ENCODE measurements at regions not wholly inside any gene's neighbourhood (a gene's known extent, or its start where the extent isn't known, plus 50 kb on each side); places are given as distances from the start of the nearest gene placed in this dataset.

DNA sequence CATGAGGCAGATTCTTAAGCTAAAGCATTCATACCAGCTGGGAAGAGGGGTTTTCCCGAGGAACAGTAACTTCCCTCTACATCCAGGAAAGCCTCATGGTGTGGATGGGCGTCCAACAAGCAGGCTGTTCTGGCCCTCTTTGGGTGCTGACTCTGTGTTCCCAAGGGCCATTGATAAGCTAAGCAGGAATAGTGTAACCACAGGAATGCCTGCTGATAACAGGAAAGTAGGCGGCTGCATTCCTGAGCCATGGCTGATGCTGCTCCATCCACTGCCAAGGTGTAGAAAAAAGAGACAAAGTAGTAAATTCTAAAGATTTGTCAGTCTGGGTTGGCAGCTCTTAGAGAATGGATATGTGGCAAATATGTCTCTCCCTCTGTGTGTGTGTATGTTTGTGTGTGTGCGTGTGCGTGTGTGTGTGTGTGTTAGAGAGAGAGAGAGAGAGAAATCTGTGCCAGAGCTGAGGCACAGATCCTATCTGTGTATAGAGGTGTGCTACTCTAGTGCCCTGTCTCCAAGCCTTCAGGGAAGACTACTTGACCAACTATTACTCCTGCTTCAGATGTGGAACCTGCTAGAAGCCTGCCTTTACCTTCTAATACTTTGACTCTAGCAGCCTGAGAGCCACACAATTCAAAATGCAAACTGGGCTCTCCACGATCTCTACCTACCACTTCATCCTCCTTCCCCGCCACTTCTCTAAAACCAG lies 353.1 kb upstream of the NR3C2 start:
- no peak for DNase-seq

DNA sequence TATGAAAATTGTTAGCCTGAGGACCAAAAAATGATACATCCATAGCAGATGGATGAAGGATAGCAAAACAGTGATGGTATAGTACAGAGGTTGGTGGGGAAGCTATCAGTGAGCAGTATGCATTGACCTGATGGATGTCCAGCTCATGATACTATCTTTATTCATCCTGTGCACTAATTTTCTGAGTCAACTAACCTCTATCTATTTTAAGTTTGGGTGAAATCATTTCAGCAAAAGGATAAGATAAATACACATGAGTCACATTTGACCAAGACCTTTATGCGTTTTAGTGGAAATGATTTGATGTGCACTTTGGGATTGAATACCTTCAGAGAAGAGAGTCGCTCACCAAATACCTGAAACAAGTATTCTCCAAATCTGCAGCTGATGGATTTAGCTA lies 351.0 kb upstream of the NR3C2 start:
- no peak for DNase-seq

DNA sequence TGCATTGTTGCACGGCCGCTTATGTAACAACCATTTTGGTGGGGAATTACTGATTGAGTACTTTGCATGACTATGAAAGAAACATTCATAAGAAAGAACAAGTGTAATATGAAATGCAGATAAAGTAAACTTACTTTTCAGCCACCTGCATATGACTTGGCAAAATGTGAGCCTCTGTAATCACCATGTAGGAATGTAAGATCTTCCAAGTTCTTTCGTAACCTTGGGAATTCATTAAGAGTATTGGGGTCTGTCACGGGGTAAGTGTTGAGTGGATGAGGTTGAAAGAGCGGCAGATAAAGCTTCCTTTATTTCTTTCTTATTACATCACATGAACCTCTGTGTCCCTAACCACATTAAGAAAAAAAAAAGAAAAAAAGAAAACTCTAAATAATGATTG lies 348.5 kb upstream of the NR3C2 start:
- DNase-seq: no peak

DNA sequence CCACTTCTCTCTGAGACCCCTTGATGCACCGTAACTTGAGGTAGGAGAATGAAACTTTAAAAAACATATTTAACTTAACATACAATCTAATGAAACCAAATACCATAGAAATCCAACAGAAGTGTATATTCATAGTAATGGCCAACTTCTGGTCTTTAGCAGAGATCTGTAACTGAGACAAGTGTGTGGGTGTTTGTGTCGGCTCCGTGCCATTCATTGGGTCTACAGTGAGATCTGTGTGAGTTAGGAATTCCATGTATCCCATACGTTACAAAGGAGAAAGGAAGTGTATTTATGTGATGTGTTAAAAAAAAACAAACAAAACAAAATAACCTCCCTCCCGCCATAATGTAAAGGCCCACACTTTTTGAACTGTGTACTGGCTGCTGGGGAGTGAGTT lies 348.0 kb upstream of the NR3C2 start:
- DNase-seq: no peak

DNA sequence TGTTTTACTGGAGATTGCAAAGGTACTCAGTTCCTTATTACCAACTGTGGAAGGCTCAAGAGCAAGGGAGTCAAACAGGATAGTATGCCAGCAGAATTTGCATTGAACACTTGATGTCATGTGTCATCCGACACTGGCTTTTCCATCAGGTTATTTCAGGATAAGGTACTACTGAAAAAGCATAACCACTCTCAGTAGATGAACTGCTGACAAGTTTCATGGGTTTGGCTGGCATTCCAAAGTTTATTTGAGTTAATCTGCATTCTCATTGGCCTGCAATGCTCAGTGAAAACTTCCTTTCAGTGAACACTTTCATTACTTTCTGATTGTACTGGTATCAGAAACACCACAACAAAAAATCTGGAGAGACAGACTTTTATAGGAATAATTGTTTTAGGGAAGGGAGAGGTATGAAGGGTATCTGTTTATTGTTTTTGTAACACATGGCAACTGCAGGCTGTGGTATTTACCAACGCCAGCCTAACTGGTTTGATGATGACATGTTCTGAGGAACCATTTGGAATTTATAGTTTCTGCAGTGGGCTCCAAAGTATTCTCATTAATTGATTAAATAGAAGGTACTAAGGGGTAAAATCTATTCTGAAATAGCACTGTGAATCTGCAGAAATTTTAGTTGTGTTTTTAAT lies 345.7 kb upstream of the NR3C2 start:
- no peak for DNase-seq

DNA sequence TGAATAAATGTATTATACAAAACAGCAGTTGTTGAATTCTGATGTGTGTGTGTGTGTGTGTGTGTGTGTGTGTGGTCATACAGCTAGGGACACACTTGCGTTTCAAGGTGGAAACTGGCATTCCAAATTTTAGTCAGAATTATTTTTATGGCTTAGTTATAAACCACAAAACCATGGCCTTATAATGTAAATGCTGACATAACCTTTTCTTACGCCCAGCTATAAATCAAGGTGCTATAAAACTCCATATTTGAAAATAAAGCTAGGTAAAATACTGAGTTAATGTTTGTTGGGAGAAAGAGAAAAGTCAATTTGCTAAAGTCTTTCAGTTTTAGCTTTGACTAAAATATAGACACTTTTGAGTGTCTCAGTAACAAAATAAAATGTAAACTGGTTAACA lies 345.1 kb upstream of the NR3C2 start:
- no peak for DNase-seq

DNA sequence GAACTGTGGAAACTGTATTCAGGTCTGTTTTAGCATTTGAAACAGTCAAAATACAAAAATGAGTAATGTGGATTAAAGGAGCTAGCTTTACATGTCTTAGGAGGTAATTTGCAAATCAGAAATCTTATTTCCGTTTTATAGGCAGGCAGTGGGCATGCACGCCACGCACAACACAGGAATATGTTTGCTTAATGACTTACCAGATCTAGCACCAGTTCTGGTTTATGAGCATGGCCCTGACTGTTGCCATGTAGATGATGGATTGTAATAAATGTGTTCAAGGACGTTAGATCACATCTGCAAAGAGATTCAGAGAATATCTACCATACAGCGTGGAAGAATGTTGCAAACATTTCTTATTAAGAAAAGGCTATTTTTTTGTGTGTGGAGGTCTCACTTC lies 344.5 kb upstream of the NR3C2 start:
- no peak for DNase-seq

DNA sequence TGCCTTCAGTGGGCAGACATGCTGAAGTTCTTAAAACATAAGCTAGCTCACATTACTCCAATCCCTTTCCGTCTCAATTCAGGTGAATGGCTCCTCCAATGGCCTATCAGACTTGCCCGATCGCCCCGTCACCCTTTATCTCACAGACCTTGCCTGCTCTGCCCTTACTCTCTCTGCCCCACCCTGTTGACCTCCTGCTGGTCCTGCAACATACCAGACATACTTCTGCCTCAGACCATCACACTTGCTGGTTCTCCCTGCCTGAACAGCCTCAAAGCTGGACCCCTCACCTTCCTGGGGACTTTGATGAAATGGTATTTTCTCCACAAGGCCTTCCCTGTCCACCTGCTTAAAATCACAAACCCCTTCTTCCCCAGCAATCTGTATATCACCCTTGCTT lies 340.1 kb upstream of the NR3C2 start:
- DNase-seq: no peak

DNA sequence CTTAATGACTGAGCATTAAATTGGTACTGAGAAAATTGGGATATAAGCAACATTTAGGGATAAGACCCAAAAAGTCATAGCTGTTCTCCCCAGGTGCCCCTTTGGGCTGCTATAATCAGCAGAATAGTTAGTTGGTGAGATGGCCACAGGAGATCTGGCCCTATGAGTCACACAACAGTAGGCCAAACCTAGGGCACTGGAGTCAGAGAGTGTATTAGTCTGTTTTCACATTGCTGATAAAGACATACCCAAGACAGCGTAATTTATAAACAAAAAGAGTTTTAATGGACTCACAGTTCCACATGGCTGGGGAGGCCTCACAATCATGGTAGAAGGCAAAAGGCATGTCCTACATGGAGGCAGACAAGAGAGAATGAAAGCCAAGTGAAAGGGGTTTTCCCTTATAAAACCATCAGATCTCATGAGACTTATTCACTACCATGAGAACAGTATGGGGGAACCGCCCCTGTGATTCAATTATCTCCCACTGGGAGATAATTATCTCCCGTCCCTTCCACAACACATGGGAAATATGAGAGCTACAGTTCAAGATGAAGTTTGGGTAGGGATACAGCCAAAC lies 338.3 kb upstream of the NR3C2 start:
- DNase-seq: no peak

DNA sequence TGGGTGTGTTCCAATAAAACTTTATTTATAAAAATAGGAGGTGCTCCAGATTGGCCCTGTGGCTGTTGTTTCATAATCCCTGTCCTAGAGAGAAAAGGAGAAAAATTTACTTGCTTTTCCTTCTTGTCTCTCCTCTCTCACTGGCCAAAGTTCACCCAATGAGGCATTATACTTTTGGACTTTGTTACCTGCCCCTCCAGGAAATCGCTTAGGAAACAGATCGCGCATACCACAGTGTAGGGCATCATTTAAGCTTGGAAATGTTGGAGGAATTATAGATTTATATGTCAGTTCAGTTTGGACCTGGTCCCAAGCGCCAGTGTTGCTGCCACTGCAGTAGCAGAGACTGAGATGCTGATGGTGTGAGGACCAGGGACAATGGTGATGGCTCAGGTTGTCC lies 337.6 kb upstream of the NR3C2 start:
- no peak for DNase-seq

DNA sequence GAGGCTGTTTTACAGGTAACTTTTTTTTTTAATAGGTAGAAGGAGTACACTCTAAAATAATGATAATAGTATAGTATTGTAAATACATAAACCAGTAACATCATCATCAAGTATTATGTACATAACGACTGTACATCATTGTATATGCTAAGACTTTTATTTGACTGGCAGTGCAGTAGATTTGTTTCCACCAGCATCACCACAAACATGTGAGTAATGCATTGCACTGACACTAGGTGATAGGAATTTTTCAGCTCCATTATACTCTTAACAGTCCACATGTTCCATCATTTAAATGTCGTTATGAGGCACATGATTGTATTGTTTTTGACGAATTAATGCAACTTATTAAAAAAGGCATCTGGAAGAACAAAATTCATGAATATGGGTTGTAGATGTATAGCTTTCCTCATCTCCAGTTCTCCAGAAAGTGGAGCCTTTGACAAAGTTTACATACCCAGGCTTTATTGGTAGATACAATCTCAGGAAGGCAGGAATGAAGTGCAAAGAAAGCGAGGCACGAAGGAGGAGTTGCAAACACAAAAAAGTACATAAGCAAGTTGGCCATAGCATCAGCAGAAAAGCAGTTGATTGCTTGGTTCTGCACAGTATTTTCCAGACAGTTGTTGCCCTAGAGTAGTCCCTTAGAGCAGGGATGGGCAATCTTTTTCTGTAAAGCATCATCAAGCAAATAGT lies 336.9 kb upstream of the NR3C2 start:
- no peak for DNase-seq

DNA sequence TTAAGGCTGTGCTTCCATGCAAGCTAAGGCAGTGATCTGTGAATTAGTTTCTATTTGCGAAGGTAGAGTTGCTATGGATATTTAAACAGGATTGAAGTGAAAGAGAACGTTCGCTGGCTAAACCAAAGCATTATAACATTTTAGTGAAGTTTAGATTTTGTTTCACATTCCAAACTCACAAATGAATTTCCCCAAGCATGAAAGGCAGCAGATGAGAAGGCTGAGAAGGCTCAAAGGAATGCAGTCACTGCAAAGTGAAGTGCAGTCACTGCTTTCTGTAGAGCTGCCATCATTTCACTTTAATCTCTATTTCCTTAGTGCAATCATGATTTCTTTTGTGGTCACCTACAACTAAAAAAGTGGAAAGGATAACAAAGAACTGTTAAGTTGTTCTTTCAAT lies 334.7 kb upstream of the NR3C2 start:
- no peak for DNase-seq

DNA sequence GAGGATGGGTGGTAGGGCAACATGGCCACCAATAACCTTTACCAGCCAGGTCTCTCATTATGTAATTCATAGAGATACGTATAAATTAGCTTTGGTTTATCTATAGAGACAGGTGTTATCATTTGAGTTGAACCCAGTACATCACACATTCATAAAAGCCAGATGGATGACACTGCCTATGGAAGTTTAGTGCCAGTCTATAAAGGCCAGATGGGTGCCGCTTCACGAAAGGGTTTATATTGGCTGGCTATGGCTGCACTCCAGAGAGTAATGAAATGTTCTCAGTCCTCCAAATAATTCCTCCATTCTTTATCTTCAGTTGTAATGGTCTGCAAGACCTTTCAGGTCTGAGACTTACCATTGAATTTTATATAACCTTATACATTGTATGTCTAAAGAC lies 331.9 kb upstream of the NR3C2 start:
- DNase-seq: no peak

DNA sequence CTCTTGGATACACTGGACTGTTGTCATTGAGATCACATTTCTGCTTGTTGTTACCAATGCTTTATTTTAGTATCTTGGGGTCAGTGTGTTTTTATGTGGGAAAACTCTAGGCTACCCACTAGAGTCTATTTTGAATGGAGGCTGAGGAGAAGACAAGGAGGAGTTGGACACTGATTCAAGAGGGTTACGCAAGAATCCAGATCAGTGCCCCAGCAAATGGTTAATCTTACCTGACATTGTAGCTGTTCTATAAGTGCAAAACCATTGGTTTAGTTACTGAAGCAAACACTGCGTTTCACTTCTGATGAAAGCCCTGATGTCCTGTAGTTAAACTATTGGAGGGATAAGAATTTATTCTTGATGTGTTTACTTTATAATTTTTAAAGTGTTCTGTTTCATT lies 331.1 kb upstream of the NR3C2 start:
- DNase-seq: no peak

DNA sequence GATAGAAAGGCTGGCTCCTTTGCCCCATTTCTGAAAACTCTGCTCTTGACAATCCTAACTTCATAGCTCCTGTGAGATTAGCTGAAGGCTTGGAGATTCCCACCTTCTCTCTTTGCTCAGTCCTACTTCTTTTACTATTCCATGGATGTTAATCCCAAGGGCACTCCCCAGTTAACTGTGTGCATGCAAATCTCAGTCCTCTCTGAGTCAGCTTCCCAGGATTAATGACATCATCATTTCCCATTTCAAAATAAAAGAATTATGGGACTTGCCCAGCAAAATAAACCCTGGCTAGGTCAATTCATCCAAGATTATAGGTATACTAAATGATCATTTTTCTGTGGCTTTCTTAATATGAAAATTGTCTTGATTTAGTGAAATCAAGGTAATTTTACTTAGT lies 328.6 kb upstream of the NR3C2 start:
- DNase-seq: no peak

DNA sequence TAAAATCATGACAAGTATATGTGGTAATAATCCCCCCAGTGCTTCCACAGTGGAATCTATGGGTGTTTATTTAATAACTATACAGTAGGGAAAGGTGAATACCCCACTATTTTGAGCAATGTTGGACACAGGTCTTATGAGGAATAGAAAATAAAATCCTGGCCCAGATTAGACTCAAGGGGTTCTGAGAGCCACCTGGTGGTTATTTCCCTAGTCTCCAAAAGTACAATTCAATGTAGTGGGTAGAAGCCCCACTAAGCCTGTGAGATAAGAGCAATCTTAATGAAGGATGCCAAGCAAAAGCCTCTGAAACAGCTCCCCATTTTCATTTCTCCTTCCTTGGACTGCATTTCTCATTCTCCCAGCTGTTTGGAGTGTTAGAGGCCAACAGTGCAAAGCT lies 328.2 kb upstream of the NR3C2 start:
- DNase-seq: no peak

DNA sequence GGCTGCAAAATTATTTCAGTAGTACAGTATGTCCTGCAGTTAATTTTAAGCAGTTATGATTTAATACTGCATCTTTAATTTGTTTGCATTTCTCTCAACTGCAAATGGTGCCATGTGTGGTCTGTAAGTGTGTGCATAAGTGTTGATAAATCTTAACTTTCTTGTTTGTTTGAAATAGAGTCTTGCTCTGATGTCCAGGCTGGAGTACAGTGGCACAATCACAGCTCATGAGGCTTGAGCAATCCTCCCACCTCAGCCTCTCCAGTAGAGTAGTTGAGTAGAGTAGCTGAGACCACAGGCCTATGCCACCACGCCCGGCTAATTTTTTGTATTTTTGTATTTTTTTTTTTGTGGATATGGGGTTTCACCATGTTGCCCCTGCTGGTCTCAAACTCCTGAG lies 322.5 kb upstream of the NR3C2 start:
- no peak for DNase-seq

DNA sequence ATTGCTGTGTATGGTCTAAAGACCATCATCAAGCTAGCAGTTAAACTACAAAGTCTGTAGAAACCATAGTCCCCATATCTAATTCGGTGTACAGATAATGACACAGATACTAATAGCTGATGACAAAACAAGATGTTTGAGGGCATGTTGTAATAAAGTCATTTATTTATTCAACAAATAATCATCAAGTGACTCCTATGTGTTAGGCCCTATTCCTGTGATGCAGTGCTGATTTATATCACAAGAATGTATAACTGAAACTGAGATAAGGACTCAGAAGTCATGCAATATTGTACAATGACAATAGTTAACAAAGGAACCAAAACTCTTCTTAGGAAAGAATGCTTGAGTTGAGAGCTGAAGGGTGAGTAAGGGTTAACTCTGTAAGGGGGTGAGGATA lies 315.0 kb upstream of the NR3C2 start:
- DNase-seq: no peak

DNA sequence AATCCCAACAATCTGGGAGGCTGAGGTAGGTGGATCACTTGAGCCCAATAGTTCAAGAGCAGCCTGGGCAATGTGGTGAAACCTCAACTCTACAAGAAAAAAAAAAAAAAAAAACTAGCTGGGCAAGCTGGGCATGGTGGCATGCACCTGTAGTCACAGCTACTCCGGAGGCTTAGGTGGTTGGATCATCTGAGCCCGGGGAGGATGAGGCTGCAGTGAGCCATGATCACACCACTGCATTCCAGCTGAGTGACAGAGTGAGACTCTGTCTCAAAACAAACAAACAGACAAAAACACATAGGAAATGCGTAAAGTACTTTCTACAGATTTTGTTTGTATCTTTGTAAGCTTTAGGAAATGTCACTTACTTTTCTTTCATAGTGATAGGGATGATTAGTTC lies 307.2 kb upstream of the NR3C2 start:
- DNase-seq: no peak

DNA sequence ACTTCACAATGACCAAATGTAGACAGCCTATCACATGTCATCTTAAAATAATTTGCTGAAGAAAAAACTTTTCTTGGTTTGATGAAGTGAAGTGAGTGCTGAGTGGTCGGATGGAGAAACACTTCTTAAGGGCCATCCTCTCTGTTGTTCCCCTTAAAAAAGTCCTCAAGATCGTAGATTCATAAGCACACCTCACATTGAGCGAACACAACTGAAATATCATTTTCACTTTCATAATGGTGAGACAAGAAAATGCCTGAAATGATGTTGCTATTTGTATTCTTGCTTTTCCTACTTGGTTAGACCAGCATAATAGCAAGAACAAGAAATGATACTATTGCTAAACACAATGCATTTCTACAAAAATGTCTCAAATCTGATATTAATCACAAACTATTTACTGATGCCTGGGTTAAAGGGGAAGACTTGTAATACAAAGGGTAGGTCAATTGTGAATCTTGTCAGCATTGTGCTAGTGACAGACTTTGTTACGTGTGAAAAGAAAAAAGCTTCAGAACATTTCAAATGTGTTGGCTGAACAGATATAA lies 305.6 kb upstream of the NR3C2 start:
- no peak for DNase-seq

DNA sequence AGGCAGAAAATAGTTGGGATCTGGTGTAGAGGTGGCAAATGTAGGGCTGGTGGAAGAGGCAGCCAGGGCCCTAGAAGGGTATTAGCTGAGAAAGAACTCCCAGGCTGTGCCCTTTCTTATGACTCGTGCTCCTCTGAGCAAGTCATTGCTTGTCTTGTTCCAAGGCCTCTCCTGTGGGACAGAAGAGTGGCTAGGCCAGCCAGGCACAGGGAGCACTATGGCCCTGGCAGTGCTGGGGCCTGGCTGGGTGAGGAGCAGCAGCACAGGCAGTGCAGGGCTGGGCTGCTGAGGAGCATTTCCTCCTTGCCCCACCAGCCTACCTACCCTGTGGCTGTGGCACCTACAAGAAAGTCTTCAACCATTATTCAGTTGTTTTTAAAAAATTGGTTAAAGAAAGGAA lies 298.5 kb upstream of the NR3C2 start:
- DNase-seq: no peak

DNA sequence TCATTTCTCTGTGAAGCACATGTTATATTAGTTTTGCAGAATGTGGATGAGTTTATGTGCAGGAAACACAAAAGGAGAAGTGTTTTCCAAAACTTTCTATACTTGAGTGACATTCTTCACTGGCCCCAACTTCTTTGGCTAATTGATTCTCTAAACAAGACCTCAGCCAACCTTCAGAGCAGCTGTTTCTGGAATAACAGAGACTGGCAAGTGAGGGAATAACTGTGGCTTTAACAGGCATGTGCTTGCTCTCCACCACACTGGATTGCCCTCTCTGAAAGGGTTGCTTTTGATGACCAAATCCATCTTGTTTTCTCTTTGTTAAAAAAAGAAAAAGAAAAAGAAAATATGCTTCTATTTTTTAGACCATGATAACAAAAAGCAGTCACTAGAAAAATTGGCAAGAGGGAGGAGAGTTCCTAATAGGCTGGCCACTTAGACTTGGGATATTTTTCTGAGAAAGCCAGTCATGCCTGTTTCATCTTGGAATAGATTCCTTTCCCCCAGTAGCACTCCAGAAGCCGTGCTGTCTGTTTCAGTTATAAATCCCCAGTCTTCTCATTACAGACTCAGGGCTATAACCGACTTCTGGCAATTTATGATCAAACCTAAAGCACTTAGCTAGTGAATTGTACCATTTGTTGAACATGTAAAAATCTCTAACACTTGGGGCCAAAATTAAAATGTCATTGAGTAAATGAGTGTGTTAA lies 295.0 kb upstream of the NR3C2 start:
- no peak for DNase-seq

All from MV-4-11 (cell line).